Fibroblast of mammary gland (primary cell): ENCODE measurements at regions not wholly inside any gene's neighbourhood (a gene's known extent, or its start where the extent isn't known, plus 50 kb on each side); places are given as distances from the start of the nearest gene placed in this dataset.

Experiments used
- DNase-seq: peaks from one replicate; pipeline ENCODE4 v3.0.0-alpha.2; 2010; ENCODE audit warnings: low read depth
- H3K4me3 ChIP-seq: 2 replicates; pipeline ENCODE4 v1.5.1; 2011; ENCODE audit warnings: low read depth, mild to moderate bottlenecking, low read length, moderate library complexity; ENCODE audit not compliant: control insufficient read depth
- TF ChIP-seq, protein P1 (sequence below): conservative IDR thresholded peaks from 2 replicates; pipeline ENCODE4 v1.5.1; 2011; ENCODE audit warnings: low read depth, low read length, inconsistent platforms; ENCODE audit not compliant: control insufficient read depth, insufficient read depth

DNA sequence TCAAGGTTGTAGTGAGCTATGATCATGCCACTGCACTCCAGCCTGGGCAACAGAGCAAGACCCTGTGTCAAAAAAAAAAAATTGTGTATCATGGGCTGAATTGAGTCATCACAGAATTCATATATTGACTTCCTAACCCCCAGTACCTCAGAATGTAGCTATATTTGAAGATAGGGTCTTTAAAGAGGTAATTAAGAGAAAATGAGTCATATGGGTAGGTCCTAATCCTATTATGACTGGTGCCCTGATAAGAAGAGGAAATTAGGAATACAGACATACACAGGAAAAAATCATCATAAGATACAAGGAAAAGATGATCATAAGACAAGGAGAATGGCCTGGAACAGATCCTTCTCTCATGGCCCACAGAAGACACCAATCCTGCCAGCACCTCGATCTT lies 466.4 kb upstream of the ACVR2A start:
- no peak for DNase-seq
- TF ChIP-seq, protein P1, sequence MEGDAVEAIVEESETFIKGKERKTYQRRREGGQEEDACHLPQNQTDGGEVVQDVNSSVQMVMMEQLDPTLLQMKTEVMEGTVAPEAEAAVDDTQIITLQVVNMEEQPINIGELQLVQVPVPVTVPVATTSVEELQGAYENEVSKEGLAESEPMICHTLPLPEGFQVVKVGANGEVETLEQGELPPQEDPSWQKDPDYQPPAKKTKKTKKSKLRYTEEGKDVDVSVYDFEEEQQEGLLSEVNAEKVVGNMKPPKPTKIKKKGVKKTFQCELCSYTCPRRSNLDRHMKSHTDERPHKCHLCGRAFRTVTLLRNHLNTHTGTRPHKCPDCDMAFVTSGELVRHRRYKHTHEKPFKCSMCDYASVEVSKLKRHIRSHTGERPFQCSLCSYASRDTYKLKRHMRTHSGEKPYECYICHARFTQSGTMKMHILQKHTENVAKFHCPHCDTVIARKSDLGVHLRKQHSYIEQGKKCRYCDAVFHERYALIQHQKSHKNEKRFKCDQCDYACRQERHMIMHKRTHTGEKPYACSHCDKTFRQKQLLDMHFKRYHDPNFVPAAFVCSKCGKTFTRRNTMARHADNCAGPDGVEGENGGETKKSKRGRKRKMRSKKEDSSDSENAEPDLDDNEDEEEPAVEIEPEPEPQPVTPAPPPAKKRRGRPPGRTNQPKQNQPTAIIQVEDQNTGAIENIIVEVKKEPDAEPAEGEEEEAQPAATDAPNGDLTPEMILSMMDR = no peak
- no peak overlapping the region for H3K4me3 ChIP-seq

DNA sequence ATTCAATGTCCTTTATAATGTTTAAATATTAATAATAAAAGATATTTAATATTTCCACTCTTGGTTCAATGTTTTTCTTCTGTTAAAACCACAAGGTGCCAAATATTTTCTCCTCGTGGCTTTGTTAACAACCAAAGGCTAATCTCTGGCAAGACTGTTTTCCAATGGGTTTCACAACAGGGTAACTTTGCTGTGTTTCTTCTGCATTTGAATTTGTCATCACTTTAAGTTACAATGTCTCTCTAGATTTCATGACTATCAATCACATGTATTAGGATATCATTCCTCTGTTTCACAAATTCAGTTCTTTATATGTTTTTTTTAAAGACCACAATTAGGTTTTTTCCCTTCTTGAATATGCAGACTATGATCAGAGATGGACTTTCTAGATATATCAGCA lies 469.8 kb upstream of the ACVR2A start:
- TF ChIP-seq, protein P1 = no peak
- no peak for DNase-seq
- H3K4me3 ChIP-seq = no peak overlapping the region

DNA sequence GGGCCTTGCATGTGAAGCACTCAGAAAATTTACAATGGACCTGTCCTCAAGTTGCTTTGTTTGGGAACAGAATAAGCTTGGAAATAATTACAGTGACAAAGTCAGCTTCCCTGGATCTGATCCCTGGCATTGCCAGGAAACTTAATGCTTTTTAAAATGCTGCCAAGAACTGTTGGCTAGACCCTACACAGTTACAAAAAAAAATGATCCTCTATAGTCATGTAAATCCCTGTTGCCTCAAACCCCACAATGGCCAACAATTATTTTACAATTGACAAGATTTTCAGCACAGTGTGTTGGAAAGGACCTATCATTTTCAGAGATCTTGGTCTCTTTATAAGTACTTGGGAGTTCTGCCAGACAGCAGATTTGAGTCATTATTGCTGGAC lies 470.4 kb upstream of the ACVR2A start:
- TF ChIP-seq, protein P1 = no peak
- peak; percentile 15 for DNase-seq
- no peak overlapping the region for H3K4me3 ChIP-seq

DNA sequence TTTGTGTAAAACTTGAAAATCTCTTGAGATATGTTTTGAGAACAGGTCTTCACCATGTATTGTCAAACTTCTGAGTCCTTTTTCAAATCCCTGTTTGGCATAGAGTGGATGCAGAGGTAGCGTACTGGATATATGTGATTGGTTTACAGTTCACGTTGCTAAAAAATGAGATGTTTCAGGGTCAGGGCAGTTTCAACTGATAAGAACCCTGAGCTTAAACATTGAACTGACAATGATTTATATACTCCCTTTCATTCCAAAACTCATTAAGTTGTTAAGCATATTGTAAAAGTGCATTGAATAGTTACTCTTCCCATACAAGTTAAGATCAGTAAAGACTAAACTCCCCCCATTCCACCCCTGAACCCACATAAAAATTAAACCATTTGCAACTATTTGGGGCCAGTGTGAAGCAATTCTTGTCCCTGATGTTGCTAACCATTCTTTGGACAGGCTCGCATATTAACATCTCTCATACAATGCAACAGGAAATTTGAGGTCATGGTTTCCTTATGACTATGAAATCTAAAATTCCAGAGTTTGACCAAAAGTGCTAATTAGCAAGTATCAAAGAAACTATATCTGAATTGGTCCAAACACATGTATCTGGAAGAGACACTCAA lies 470.9 kb upstream of the ACVR2A start:
- H3K4me3 ChIP-seq = no peak overlapping the region
- DNase-seq = no peak
- TF ChIP-seq, protein P1 = no peak

DNA sequence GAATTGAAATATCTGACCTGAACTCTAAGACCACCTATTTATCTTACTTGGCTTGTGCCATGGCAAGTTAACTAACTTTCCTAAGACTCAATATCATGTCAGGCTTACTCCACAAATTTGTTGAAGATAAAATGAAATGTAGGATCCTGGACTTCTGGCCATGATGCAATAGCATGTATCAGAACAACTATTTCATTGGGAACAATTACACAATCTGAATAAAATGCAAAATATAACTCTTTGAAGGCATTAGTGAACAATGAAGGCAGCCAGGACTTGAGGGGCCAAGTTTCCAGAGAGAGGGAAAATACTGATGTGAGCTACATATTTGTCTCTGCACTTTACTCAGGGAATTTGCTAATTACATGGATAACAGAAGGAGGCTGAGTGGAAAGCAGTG lies 476.5 kb upstream of the ACVR2A start:
- TF ChIP-seq, protein P1 = no peak
- H3K4me3 ChIP-seq = no peak overlapping the region
- DNase-seq = peak; percentile 21

DNA sequence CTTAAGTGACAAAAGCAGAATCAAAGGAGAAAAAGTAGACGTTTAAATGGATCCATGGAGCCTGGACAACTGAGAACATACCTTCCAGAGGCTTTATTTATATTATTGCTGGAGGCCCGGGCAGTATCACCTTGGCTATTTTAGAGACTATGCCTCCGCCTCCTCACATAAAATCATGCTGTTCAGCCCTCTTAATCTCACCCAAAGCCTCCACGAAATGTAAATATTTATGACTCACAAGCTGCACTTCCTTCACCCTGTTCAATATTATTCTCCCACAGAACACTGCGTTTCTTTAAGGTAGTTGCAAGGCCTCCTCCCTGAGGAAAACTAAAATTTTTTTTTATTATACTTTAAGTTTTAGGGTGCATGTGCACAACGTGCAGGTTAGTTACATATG lies 478.6 kb upstream of the ACVR2A start:
- TF ChIP-seq, protein P1 = no peak
- H3K4me3 ChIP-seq = no peak overlapping the region
- DNase-seq = no peak

DNA sequence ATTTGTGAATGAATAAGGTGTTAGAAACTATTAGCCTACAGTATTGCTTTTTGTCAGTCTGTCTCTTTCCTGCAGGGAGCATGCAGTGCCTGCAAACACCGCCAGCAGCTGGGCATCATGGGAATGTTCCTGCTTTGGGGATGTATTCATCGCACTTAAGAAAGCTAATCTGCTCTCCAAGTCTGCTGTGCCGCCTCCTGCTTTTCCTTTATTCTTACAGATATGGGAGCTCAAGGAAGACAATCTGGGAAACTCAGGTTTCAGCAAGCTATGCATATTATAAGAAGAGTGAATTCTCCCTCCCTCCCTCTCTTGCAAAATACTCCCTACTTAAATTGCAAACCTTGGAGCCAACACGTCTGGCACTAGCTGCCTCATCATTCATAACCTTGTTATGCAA lies 479.2 kb upstream of the ACVR2A start:
- no peak overlapping the region for H3K4me3 ChIP-seq
- TF ChIP-seq, protein P1 = no peak
- DNase-seq = no peak
